ENCODE measurements at regions not wholly inside any gene's neighbourhood (a gene's known extent, or its start where the extent isn't known, plus 50 kb on each side); places are given as distances from the start of the nearest gene placed in this dataset.

GRCh38 chr10:57867241-57867640, 400.5 kb downstream of the IPMK start:
- no peak for DNase-seq

- no peak for DNase-seq
These were observed 402.7 kb downstream of the IPMK start for GRCh38 chr10:57864765-57865680.

DNA sequence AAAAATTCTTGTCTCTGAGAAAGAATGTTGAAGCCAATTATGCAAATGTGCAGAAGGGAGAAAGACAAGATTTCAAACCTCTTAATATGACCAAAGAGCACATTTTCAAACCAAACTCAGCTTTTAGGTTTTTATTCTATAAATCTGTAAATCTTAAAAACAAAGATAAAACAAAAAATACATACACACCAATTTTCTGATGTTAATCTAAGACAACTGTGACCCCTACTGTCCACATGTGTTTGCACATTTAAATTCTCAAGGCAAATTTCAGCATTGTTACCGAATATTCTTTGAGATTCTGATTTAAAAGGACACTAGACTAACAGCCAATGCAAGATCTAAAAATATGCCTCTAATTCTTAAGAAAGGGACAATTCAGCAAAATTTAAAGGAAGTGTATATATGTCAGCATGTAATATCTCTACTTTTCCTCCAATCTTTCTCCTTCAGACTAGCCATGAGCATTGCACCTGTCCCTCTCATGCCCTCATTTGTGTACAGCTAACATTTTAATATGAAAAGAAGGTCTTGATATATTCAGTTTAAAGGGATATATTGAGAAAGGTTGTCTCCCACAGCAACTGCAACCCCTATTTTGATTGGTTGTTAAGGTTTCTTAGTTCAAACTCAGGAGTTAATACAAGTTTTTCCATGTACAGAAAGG, 417.9 kb downstream of the IPMK start:
- no peak for DNase-seq

- DNase-seq: no peak
These were observed 421.2 kb downstream of the IPMK start for GRCh38 chr10:57846307-57847065.

DNA sequence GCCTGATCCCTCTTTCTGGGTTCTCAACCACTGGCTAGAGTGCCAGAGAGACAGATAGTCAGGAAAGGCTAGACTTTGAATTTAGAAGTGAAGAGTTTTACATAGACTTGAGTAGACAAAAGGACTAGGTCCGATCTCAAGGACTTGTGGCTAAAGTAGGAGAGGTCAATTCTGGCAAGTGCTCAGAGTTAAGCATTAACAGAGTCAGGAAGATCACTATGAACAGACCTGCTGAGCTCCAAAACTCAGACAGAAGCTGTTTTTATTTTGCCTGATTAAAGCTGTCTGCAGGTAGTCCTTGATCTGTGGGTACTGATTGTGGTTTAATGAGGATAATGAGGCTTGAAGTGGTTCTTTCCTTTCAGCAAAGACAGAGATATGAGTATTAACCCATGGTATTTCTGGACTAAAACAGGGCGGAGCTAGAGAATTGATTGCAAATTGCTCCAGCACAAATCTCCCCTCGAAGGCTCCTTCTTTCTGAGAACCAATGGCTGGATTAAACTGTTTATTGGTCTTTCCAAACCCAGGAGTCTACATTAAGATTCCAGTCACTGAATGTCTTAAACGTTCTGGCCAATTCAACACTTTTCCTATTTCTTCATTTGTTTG, 423.2 kb downstream of the IPMK start:
- DNase-seq: no peak

GRCh38 chr10:57830877-57831560, 436.7 kb downstream of the IPMK start:
- DNase-seq: no peak

DNA sequence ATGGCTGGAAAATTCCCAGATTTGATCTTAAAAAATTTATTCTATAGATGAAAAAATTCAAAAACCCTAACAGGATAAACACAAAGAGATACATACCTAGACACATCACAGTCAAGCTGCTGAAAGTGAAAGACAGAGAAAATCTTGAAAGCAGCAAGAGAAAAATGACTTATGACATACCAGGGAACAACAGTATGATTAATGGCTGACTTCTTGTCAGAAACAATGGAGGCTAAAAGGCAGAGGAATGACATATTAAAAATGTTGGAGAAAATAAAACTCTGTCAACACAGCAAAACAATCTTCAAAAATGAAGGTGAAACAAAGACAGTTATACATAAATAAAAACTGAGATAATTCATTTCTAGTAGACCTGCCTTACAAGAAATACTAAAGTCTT, 442.7 kb downstream of the IPMK start:
- DNase-seq: no peak

DNA sequence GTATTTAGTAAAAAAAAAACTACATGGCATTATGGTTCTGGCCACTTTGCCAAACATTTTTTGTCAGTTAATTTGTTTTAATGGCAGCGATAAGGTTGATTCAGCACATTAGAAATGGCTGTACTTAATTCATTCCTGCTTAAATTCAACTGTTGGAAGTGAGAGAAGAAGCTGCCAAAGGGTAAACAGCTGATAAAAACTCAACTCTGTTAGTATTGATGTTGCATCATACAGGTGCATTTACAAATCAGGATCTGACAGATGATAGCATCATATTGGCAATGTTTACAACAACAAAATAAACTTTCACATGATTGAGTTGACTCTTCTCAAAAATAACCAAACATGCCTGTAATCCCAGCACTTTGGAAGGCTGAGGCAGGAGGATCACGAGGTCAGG, 444.3 kb downstream of the IPMK start:
- no peak for DNase-seq

- no peak for DNase-seq
These were observed 444.7 kb downstream of the IPMK start for GRCh38 chr10:57822965-57823364.

DNA sequence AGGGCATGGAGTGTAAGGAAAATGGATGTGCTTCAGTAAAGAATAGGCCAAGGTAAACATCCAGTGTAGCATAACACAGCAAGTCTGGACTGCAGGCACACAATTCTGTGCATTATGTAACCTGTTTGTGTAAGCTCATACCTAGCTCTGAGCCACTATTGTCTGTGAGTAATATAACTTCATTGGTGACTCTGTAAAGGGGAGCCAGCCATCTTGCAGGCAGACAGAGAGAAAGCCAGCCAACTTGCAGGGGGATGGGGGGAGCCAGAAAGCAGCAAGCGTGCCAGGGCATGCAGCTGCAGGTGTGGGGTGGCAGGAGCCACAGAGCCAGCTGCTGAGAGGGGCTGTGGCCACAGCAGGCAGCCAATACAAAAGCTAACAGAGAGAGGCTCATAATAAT, 449.2 kb downstream of the IPMK start:
- DNase-seq: no peak

- DNase-seq: no peak
These were observed 450.0 kb downstream of the IPMK start for GRCh38 chr10:57817741-57818140.

DNA sequence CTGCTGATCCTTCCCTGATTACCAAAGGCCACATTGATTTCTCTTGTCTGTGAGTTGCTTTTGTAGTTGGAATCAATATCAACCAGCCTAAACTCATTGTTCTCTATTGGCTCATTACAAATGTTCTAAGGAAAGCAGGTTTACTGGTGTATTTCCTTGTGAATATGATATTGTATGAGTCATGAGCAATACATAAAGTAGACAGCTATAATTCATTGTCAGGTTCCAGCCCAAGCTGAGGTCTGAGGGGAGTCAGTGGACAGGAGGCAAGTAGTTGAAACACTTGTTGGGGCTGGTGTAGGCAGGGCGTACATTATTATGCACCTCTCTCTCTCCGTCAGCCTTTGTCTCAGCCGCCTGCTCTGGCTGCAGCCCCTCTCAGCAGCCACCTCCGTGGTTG, 451.7 kb downstream of the IPMK start:
- no peak for DNase-seq

DNA sequence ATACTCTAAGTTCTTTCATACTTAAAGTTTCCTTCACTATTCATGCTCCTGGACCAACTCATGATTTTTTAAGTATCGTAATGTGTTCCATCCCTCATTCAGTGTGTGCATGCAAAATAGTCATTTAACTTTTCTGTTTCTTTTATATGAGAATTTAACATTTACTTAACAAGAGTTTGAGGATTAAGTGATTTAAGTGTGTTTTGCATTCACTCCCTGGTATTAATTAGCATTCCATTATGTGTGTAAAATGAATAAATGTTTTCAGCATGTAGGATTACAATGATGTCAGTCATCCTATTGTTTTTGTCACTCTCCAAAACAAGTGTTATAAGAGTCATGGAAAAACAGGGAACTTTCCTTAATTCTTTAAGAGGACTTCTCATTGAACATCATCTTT, 457.7 kb downstream of the IPMK start:
- DNase-seq: no peak

- no peak for DNase-seq
These were observed 459.8 kb downstream of the IPMK start for GRCh38 chr10:57807906-57808305.

- DNase-seq: no peak
These were observed 461.0 kb downstream of the IPMK start for GRCh38 chr10:57806675-57807074.

DNA sequence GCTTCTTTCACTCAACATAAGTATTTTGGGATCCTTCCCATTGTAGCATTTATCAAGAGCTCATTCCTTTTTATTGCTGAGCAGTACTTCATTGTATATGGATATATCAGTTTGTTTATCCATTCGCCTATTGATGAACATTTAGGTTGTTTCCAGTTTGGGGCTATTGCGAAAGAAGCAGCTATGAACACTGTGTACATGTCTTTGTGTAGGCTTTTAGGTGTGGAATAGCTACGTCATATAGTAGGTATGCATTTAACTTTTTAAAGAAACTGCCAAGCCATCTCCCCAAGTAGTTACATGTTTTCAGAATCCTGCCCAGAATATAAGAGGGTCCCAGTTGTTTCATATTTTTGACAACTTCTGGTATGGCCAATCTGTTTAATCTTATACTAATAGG, 468.1 kb downstream of the IPMK start:
- DNase-seq: no peak

DNA sequence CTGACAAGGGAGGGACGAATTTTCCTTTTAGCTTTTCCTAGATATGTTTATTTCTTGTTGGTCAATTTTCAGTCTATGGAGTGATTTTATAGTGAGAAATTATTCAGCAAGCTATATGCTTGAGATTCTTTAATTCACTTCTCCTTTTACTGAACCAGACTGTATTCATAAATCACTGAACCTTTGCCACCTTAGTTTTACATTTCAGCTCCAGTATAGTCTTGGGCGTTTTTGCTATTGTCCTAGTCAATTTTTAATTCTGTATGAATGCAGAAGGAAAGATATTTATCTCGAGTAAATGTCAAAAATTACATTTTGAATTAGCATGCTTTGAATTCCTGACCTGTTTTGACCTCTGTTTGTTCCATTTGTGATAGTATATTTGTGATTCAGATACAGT, 468.9 kb downstream of the IPMK start:
- DNase-seq: no peak

GRCh38 chr10:57791546-57791945, 476.1 kb downstream of the IPMK start:
- no peak for DNase-seq

DNA sequence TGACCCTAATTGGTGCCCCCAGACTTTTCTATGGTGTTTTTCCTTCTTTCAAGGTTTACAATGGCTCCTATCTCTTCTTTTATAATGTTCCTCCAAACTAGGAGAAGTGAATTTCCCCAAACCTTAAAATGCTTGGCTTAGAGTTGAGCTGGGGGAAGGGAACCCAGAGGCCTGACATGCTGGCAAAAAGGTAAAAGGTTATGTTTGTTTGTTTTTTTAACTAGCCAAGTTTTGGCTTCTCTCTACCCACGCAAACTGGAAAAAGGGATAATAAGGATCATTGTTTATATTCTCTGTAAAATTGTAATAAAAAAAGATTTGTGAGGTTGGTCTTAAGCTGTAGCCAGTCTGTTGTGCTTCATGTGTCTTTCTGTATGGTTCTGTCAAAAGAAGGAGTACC, 477.0 kb downstream of the IPMK start:
- DNase-seq: no peak

DNA sequence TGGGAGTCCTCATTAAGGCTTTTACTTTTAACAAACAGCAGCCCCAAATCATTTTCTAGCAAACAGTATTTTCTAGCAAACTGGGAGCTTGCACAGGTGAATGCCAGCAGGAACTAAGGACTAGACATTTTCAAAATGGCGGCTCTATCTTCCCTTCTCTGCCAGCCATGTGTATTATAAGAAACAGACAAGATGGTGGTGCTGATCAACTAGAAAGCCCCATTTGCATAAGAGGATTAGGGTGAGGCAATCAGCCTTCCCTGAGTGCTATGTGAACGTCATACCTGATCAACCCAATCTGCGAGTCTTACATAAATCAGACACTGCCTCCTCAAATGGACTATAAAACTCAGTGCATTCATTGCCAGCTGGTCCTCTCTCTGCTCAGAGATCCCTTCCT, 479.6 kb downstream of the IPMK start:
- no peak for DNase-seq

DNA sequence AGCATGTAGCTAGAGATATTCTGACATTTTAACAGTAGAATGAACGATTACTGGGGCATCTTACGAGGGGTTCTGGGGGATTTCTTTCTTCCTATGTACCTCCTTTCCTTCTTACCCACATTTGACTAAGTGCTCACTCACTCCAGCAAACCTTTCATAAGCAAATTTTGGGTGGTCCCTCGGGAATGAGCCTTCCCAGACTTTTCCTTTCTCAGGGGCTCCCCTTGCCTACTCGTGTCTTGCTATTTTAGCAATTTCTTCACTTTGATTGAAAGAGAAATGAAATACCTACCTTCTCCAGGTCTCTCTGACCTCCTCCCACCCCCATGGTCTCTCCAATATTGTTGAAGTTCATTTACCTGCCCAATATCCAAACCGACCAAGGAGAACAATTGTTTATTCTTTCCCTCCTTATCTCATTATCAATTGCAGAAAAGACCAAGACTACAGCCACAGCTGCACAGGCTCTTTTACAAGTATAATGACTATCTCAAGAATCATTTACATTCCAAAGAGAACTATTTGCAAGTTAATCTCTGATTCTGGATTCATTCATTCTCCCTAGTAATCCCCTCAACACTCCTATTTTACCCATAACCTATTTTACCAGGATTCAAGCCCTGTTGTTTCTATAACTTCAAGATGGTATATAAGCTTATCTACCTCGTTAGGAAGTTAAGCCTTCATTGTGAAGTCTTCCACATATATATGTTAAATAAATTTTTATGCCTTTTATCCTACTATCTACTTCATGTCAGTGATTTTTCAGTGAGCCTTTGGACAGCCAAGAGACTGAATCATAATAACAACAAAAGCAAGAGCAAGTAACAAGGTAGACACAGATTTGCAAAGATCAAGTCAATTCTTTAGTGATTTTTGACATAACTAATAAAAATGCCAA, 480.6 kb downstream of the IPMK start:
- DNase-seq: no peak
